ENCODE measurements at regions not wholly inside any gene's neighbourhood (a gene's known extent, or its start where the extent isn't known, plus 50 kb on each side); places are given as distances from the start of the nearest gene placed in this dataset.

GRCh38 chr5:124292322-124292855 is 454.1 kb downstream of the ZNF608 start:
- DNase-seq, result no peak

- no peak for DNase-seq
Measured at GRCh38 chr5:124289641-124290311, 456.7 kb downstream of the ZNF608 start.

- DNase-seq, result no peak
Measured at GRCh38 chr5:124289130-124289529, 457.3 kb downstream of the ZNF608 start.

- no peak for DNase-seq
Measured at GRCh38 chr5:124287813-124288212, 458.6 kb downstream of the ZNF608 start.

GRCh38 chr5:124285733-124286132 is 460.7 kb downstream of the ZNF608 start:
- no peak for DNase-seq

- DNase-seq, result no peak
Measured at GRCh38 chr5:124285071-124285470, 461.4 kb downstream of the ZNF608 start.

GRCh38 chr5:124283031-124283430 is 463.4 kb downstream of the ZNF608 start:
- DNase-seq, result no peak

GRCh38 chr5:124280079-124280478 is 466.4 kb downstream of the ZNF608 start:
- DNase-seq, result no peak

GRCh38 chr5:124279146-124279876 is 467.1 kb downstream of the ZNF608 start:
- DNase-seq, result no peak

- no peak for DNase-seq
Measured at GRCh38 chr5:124278636-124279035, 467.8 kb downstream of the ZNF608 start.

GRCh38 chr5:124277767-124278545 is 468.5 kb downstream of the ZNF608 start:
- DNase-seq, result no peak

GRCh38 chr5:124276166-124276565 is 470.3 kb downstream of the ZNF608 start:
- no peak for DNase-seq

GRCh38 chr5:124274949-124275348 is 471.5 kb downstream of the ZNF608 start:
- DNase-seq, result no peak

- no peak for DNase-seq
Measured at GRCh38 chr5:124264499-124264898, 481.9 kb downstream of the ZNF608 start.

GRCh38 chr5:124263680-124264491 is 482.6 kb downstream of the ZNF608 start:
- DNase-seq, result peak; percentile 60

GRCh38 chr5:124262991-124263571 is 483.4 kb downstream of the ZNF608 start:
- DNase-seq, result no peak

GRCh38 chr5:124262470-124262869 is 484.0 kb downstream of the ZNF608 start:
- DNase-seq, result no peak

GRCh38 chr5:124261848-124262247 is 484.6 kb downstream of the ZNF608 start:
- no peak for DNase-seq

GRCh38 chr5:124260921-124261515 is 485.4 kb downstream of the ZNF608 start:
- DNase-seq, result no peak

- DNase-seq, result no peak
Measured at GRCh38 chr5:124259017-124259416, 487.4 kb downstream of the ZNF608 start.

GRCh38 chr5:124257048-124257447 is 489.4 kb downstream of the ZNF608 start:
- DNase-seq, result no peak

Measured in NCI-H2081 treated with DMSO at 0.1 percent for 48 hours (cell line).